SJSA1 (cell line): ENCODE measurements at regions not wholly inside any gene's neighbourhood (a gene's known extent, or its start where the extent isn't known, plus 50 kb on each side); places are given as distances from the start of the nearest gene placed in this dataset.
"Not testable (repeated sequence)": the region's sequence is repeated elsewhere in the genome, so short reads cannot be mapped to it uniquely, and the experiment has no call there.

Experiments
- DNase-seq, 2 experiments: peaks; one replicate each; pipeline ENCODE4 v3.0.0-alpha.2; 2015 to 2020; ENCODE audit warnings: low spot score in 2 of 2, low read depth in 1 of 2
- H3K27ac ChIP-seq: fragments of 250-450 bp; sonication (Bioruptor Pico); 2 replicates; pipeline ENCODE4 v1.5.1; 2020; ENCODE audit warnings: mild to moderate bottlenecking, moderate library complexity
- H3K27me3 ChIP-seq: fragments of 250-450 bp; sonication (Bioruptor Pico); replicated peaks from 2 replicates; pipeline ENCODE4 v1.5.1; 2020; ENCODE audit warnings: mild to moderate bottlenecking, moderate library complexity
- H3K36me3 ChIP-seq: fragments of 250-450 bp; sonication (Bioruptor Pico); 2 replicates; pipeline ENCODE4 v1.5.1; 2020; ENCODE audit warnings: mild to moderate bottlenecking
- H3K4me1 ChIP-seq: fragments of 250-450 bp; sonication (Bioruptor Pico); replicated peaks from 2 replicates; pipeline ENCODE4 v1.6.1; 2021; ENCODE audit warnings: mild to moderate bottlenecking
- H3K4me3 ChIP-seq: fragments of 250-450 bp; sonication (Bioruptor Pico); 2 replicates; pipeline ENCODE4 v1.5.1; 2020; ENCODE audit warnings: mild to moderate bottlenecking
- H3K9me3 ChIP-seq: fragments of 250-450 bp; sonication (Bioruptor Pico); replicated peaks from 2 replicates; pipeline ENCODE4 v1.5.1; 2020; ENCODE audit warnings: mild to moderate bottlenecking

- Histone ChIP-seq H3K4me3 (no peak overlapping the region), H3K27me3 (no peaks in the 10 kb centered on the region), H3K9me3 (no peaks in the 10 kb centered on the region), H3K36me3 (no peaks in the 10 kb centered on the region), H3K4me1 (no peaks in the 10 kb centered on the region), H3K27ac (no peak overlapping the region)
- no peak for DNase-seq
These were observed 141.1 kb upstream of the SETMAR start for GRCh38 chr3:4162096-4162495.

- Histone ChIP-seq H3K36me3 (no peaks in the 10 kb centered on the region), H3K4me1 (no peaks in the 10 kb centered on the region), H3K27me3 (no peaks in the 10 kb centered on the region), H3K4me3 (no peak overlapping the region), H3K9me3 (no peaks in the 10 kb centered on the region), H3K27ac (no peak overlapping the region)
- no peak for DNase-seq
These were observed 140.2 kb upstream of the SETMAR start for GRCh38 chr3:4163011-4163410.

- Histone ChIP-seq H3K9me3 (no peaks in the 10 kb centered on the region), H3K4me1 (no peaks in the 10 kb centered on the region), H3K36me3 (no peaks in the 10 kb centered on the region), H3K27me3 (no peaks in the 10 kb centered on the region), H3K4me3 (no peak overlapping the region), H3K27ac (no peak overlapping the region)
- no peak for DNase-seq
These were observed 136.6 kb upstream of the SETMAR start for GRCh38 chr3:4166540-4166939.

- not testable (repeated sequence) for H3K9me3 ChIP-seq, H3K36me3 ChIP-seq
These were observed 135.9 kb upstream of the SETMAR start for GRCh38 chr3:4167230-4167629.

GRCh38 chr3:4174791-4175190, 128.4 kb upstream of the SETMAR start:
- Histone ChIP-seq H3K27ac (no peak overlapping the region), H3K4me3 (no peak overlapping the region), H3K9me3 (no peaks in the 10 kb centered on the region), H3K36me3 (no peaks in the 10 kb centered on the region), H3K27me3 (no peaks in the 10 kb centered on the region), H3K4me1 (no peaks in the 10 kb centered on the region)
- DNase-seq = no peak

More at GRCh38 chr3:4167230-4167629, 135.9 kb upstream of the SETMAR start:
- not testable (repeated sequence) for H3K27me3 ChIP-seq, H3K4me1 ChIP-seq, H3K4me3 ChIP-seq, DNase-seq, H3K27ac ChIP-seq

- H3K9me3 ChIP-seq = no peaks in the 10 kb centered on the region
- no peak for DNase-seq
- H3K4me3 ChIP-seq = no peak overlapping the region
These were observed 111.2 kb upstream of the SETMAR start for GRCh38 chr3:4191971-4192370.

GRCh38 chr3:4195006-4195405, 108.2 kb upstream of the SETMAR start:
- no peaks in the 10 kb centered on the region for H3K27me3 ChIP-seq
- no peak overlapping the region for H3K27ac ChIP-seq
- H3K36me3 ChIP-seq = no peaks in the 10 kb centered on the region
- H3K4me1 ChIP-seq = no peaks in the 10 kb centered on the region
- no peak for DNase-seq
- H3K9me3 ChIP-seq = no peaks in the 10 kb centered on the region
- H3K4me3 ChIP-seq = no peak overlapping the region

More at GRCh38 chr3:4191971-4192370, 111.2 kb upstream of the SETMAR start:
- H3K27me3 ChIP-seq = no peaks in the 10 kb centered on the region
- no peaks in the 10 kb centered on the region for H3K4me1 ChIP-seq
- no peaks in the 10 kb centered on the region for H3K36me3 ChIP-seq
- no peak overlapping the region for H3K27ac ChIP-seq

- DNase-seq = no peak
- H3K4me1 ChIP-seq = no peaks in the 10 kb centered on the region
- H3K27me3 ChIP-seq = no peaks in the 10 kb centered on the region
- no peaks in the 10 kb centered on the region for H3K36me3 ChIP-seq
- H3K4me3 ChIP-seq = no peak overlapping the region
- H3K27ac ChIP-seq = no peak overlapping the region
- no peaks in the 10 kb centered on the region for H3K9me3 ChIP-seq
These were observed 106.5 kb upstream of the SETMAR start for GRCh38 chr3:4196506-4197147.

GRCh38 chr3:4197670-4198069, 105.5 kb upstream of the SETMAR start:
- Histone ChIP-seq H3K4me3 (no peak overlapping the region), H3K36me3 (no peaks in the 10 kb centered on the region), H3K4me1 (no peaks in the 10 kb centered on the region), H3K27me3 (no peaks in the 10 kb centered on the region), H3K9me3 (no peaks in the 10 kb centered on the region), H3K27ac (no peak overlapping the region)
- DNase-seq = no peak

GRCh38 chr3:4198491-4198890, 104.7 kb upstream of the SETMAR start:
- no peak for DNase-seq
- Histone ChIP-seq H3K4me3 (no peak overlapping the region), H3K9me3 (no peaks in the 10 kb centered on the region), H3K27me3 (no peaks in the 10 kb centered on the region), H3K36me3 (no peaks in the 10 kb centered on the region), H3K27ac (no peak overlapping the region), H3K4me1 (no peaks in the 10 kb centered on the region)

GRCh38 chr3:4204776-4205175, 98.4 kb upstream of the SETMAR start:
- not testable (repeated sequence) for H3K4me1 ChIP-seq, H3K9me3 ChIP-seq, DNase-seq, H3K36me3 ChIP-seq, H3K4me3 ChIP-seq, H3K27ac ChIP-seq, H3K27me3 ChIP-seq

- Histone ChIP-seq H3K27me3 (no peaks in the 10 kb centered on the region), H3K4me3 (no peak overlapping the region), H3K4me1 (no peaks in the 10 kb centered on the region), H3K36me3 (no peaks in the 10 kb centered on the region), H3K9me3 (no peaks in the 10 kb centered on the region), H3K27ac (no peak overlapping the region)
- no peak for DNase-seq
These were observed 95.5 kb upstream of the SETMAR start for GRCh38 chr3:4207672-4208071.

GRCh38 chr3:4208556-4208955, 94.6 kb upstream of the SETMAR start:
- no peak for DNase-seq
- Histone ChIP-seq H3K36me3 (no peaks in the 10 kb centered on the region), H3K4me1 (no peaks in the 10 kb centered on the region), H3K27me3 (no peaks in the 10 kb centered on the region), H3K9me3 (no peaks in the 10 kb centered on the region), H3K4me3 (no peak overlapping the region), H3K27ac (no peak overlapping the region)

GRCh38 chr3:4211610-4212009, 91.6 kb upstream of the SETMAR start:
- H3K27me3 ChIP-seq = no peaks in the 10 kb centered on the region
- H3K27ac ChIP-seq = no peak overlapping the region
- DNase-seq = no peak
- H3K36me3 ChIP-seq = no peaks in the 10 kb centered on the region
- H3K4me1 ChIP-seq = no peaks in the 10 kb centered on the region
- H3K9me3 ChIP-seq = no peaks in the 10 kb centered on the region
- no peak overlapping the region for H3K4me3 ChIP-seq

- H3K27ac ChIP-seq, H3K4me1 ChIP-seq, H3K4me3 ChIP-seq, H3K9me3 ChIP-seq, H3K27me3 ChIP-seq, H3K36me3 ChIP-seq, DNase-seq: not testable (repeated sequence)
These were observed 89.7 kb upstream of the SETMAR start for GRCh38 chr3:4213420-4213819.
